Left lung (tissue), 4 donors: ENCODE measurements at regions not wholly inside any gene's neighbourhood (a gene's known extent, or its start where the extent isn't known, plus 50 kb on each side); places are given as distances from the start of the nearest gene placed in this dataset.

Experiments
- ATAC-seq: fragments of 200-7000 bp; cut with Tn5 transposase; one replicate; pipeline ENCODE4 v1.9.1; 2020; ENCODE audit warnings: moderate library complexity
- DNase-seq, 4 donors: peaks; one replicate each; pipeline ENCODE4 v3.0.0-alpha.2; 2013 to 2020
- H3K27ac ChIP-seq, 2 donors: fragments of 200-600 bp; sonication (generic) in 1 of 2; one replicate each; pipeline versions ENCODE4 v1.5.0 to v1.8.0; 2020 to 2021
- H3K27me3 ChIP-seq, 2 donors: fragments of 200-600 bp; sonication (generic) in 1 of 2; one replicate each; pipeline versions ENCODE4 v1.5.0 to v1.8.0; 2020 to 2021
- H3K36me3 ChIP-seq, 2 donors: fragments of 200-600 bp; sonication (generic) in 1 of 2; one replicate each; pipeline versions ENCODE4 v1.5.0 to v1.8.0; 2020 to 2021
- H3K4me1 ChIP-seq, 2 donors: fragments of 200-600 bp; one replicate each; pipeline ENCODE4 v1.8.0; 2021
- H3K4me3 ChIP-seq, 2 donors: fragments of 200-600 bp; sonication (generic) in 1 of 2; one replicate each; pipeline versions ENCODE4 v1.5.0 to v1.8.0; 2020 to 2021; ENCODE audit warnings: mild to moderate bottlenecking in 1 of 2
- H3K9me3 ChIP-seq, 2 donors: fragments of 200-600 bp; sonication (generic) in 1 of 2; one replicate each; pipeline versions ENCODE4 v1.5.0 to v1.8.0; 2020 to 2021
- CTCF ChIP-seq, 2 donors: fragments of 200-600 bp; sonication (generic) in 1 of 2; IDR thresholded peaks; one replicate each; pipeline versions ENCODE4 v1.5.0 to v1.8.0; 2021; ENCODE audit warnings: antibody characterized with exemption in 2 of 2
- intact Hi-C, 2 donors: fragments of 100-400 bp; cut with DNase I; formaldehyde crosslinking; loops; one replicate each; pipeline versions ENCODE4 v1.11.2 to v1.14.2; 2022
- donor health status: DM: no; HTN: yes; CAD: no.
- donor health status: DM: no; HTN: no; CAD: no.

GRCh38 chr2:30310371-30310770 is 79.0 kb downstream of the LBH start:
- no peak overlapping the region for H3K27ac ChIP-seq
- no peak overlapping the region for H3K4me3 ChIP-seq
- ATAC-seq (no peak), DNase-seq (no peak)
- intact Hi-C loops = no loop called here
- TF ChIP-seq CTCF (IDR thresholded peaks at IDR 0.05) = no peak
- H3K36me3 ChIP-seq = no peaks in the 10 kb centered on the region
- H3K27me3 ChIP-seq = no peaks in the 10 kb centered on the region
- peaks cover 0 to 3% of the 10 kb centered on the region in 2 donors for H3K9me3 ChIP-seq
- no peaks in the 10 kb centered on the region for H3K4me1 ChIP-seq

DNA sequence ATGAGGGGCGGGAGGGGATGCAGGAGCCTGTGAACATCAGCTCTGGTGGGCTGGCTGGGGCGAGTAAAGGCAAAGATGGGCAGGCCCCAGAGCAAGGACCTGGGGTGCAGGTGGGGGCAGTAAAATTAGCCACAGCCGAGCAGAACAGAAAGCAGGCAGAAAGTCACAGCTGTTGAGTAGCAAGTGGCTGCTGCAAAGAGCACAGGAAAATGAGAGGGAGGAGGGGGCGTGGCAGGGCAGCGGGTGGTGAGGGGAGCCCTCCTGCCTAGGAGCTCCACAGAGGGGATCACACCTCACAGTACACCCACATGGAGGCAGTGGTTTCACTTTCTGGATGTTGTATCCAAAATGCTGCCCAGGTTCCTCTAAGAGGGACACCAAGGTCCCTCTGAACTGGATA is 79.6 kb downstream of the LBH start:
- Histone ChIP-seq H3K36me3 (no peaks in the 10 kb centered on the region), H3K27ac (no peak overlapping the region), H3K4me1 (no peaks in the 10 kb centered on the region), H3K27me3 (no peaks in the 10 kb centered on the region), H3K9me3 (peaks cover 0 to 3% of the 10 kb centered on the region in 2 donors), H3K4me3 (no peak overlapping the region)
- DNase-seq (no peak), ATAC-seq (no peak)
- TF ChIP-seq CTCF (IDR thresholded peaks at IDR 0.05) = no peak
- intact Hi-C loops = no loop called here

DNA sequence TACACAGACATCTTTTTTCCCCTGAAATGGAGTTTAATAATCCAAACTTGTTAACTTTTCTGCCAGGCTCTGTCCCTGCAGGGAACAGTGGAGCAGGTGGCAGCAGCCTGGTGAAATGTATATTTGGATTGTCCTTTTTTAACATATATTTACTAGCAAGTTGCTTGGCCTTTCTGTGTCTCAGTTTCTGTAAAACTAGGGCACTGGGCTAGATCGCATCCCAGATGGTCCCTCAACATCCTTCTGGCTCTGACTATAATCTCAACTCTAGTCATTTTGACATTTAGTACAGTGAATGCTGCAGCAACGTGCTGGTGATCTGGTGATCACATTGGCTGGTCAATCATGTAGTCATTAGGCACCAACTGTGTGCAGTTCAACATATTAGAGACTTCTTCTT is 80.4 kb downstream of the LBH start:
- ATAC-seq (no peak), DNase-seq (no peak)
- Histone ChIP-seq H3K27ac (no peak overlapping the region), H3K4me1 (no peaks in the 10 kb centered on the region), H3K27me3 (no peaks in the 10 kb centered on the region), H3K36me3 (no peaks in the 10 kb centered on the region), H3K4me3 (no peak overlapping the region), H3K9me3 (peaks cover 0 to 1% of the 10 kb centered on the region in 2 donors)
- intact Hi-C loops = no loop called here
- TF ChIP-seq CTCF (IDR thresholded peaks at IDR 0.05) = no peak

DNA sequence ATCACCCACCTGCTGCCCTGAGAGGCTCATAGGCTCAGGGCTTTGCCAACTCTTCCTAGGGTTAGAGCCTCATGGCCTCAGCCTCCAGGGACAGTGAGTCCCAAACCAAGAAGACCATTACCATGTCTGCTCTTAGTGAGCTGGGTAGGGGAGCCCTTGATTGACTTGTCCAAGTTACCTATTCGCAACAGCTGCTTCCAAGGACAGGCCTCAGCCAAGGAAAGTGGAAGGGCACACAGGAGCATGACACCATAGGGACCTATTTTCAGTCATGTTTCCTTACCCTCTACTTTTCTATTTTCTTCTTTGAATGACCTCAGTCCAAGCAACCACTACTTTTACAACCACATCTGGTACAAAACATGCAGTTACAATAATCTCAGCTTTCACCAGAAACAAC is 81.6 kb downstream of the LBH start:
- no peak overlapping the region for H3K4me3 ChIP-seq
- intact Hi-C loops = no loop called here
- H3K27ac ChIP-seq = no peak overlapping the region
- ATAC-seq (no peak), DNase-seq (no peak)
- no peaks in the 10 kb centered on the region for H3K4me1 ChIP-seq
- H3K9me3 ChIP-seq = no peaks in the 10 kb centered on the region
- H3K36me3 ChIP-seq = no peaks in the 10 kb centered on the region
- no peaks in the 10 kb centered on the region for H3K27me3 ChIP-seq
- TF ChIP-seq CTCF (IDR thresholded peaks at IDR 0.05) = no peak

DNA sequence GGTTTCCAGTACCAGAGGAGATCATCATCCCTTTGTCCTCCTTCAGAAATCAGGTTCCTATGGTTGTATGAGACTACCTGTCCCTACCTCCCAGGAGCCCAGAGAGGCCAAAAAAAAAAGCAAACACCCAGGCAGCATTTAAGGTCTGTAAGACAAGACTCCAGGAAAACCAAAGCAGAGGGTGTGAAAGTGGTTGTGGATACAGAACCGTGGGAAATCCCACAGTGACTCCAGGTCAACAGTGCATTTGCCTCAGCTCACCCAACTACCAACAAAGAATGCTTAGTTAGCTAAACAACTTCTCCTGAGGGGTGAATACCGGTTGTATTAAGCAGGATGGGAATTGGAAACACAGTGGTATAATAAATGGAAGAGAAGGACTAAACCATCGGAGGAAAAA is 83.6 kb downstream of the LBH start:
- no peak overlapping the region for H3K27ac ChIP-seq
- no peak for ATAC-seq
- no peaks in the 10 kb centered on the region for H3K4me1 ChIP-seq
- H3K36me3 ChIP-seq = no peaks in the 10 kb centered on the region
- intact Hi-C loops = no loop called here
- no peak overlapping the region for H3K4me3 ChIP-seq
- no peak for TF ChIP-seq CTCF (IDR thresholded peaks at IDR 0.05)
- H3K9me3 ChIP-seq = no peaks in the 10 kb centered on the region
- no peaks in the 10 kb centered on the region for H3K27me3 ChIP-seq
- no peak for DNase-seq
